Parathyroid adenoma (tissue), 2 donors: ENCODE measurements at regions not wholly inside any gene's neighbourhood (a gene's known extent, or its start where the extent isn't known, plus 50 kb on each side); places are given as distances from the start of the nearest gene placed in this dataset.

Experiments used
- H2AFZ ChIP-seq: fragments of 300-600 bp; sonication (generic); one replicate; pipeline ENCODE4 v1.7.0; 2017; ENCODE audit warnings: antibody characterized with exemption, mild to moderate bottlenecking
- H3K27ac ChIP-seq: fragments of 300-600 bp; sonication (generic); one replicate; pipeline ENCODE4 v1.7.0; 2017
- H3K27me3 ChIP-seq: fragments of 300-600 bp; sonication (generic); one replicate; pipeline ENCODE4 v1.7.0; 2017; ENCODE audit warnings: low read length; ENCODE audit not compliant: control insufficient read depth, insufficient read depth
- H3K36me3 ChIP-seq: fragments of 300-600 bp; sonication (generic); one replicate; pipeline ENCODE4 v1.7.0; 2017; ENCODE audit warnings: low read length; ENCODE audit not compliant: control insufficient read depth, insufficient read depth
- H3K4me1 ChIP-seq: fragments of 300-600 bp; sonication (generic); one replicate; pipeline ENCODE4 v1.7.0; 2017; ENCODE audit warnings: control low read depth
- H3K4me2 ChIP-seq: fragments of 300-600 bp; sonication (generic); one replicate; pipeline ENCODE4 v1.7.0; 2017; ENCODE audit warnings: low read length
- H3K4me3 ChIP-seq: fragments of 300-600 bp; sonication (generic); one replicate; pipeline ENCODE4 v1.7.0; 2017; ENCODE audit warnings: low read depth, low read length
- H3K79me2 ChIP-seq: fragments of 300-600 bp; sonication (generic); one replicate; pipeline ENCODE4 v1.7.0; 2017; ENCODE audit warnings: control low read depth
- H3K9ac ChIP-seq: fragments of 300-600 bp; sonication (generic); one replicate; pipeline ENCODE4 v1.7.0; 2017; ENCODE audit warnings: mild to moderate bottlenecking
- H3K9me3 ChIP-seq: fragments of 300-600 bp; sonication (generic); one replicate; pipeline ENCODE4 v1.7.0; 2017; ENCODE audit warnings: low read length; ENCODE audit not compliant: control insufficient read depth
- CTCF ChIP-seq: fragments of 300-600 bp; sonication (generic); IDR thresholded peaks from one replicate; pipeline ENCODE4 v1.7.0; 2017; ENCODE audit warnings: antibody characterized with exemption, mild to moderate bottlenecking
- donor health status: primary hyperparathyroidism.

DNA sequence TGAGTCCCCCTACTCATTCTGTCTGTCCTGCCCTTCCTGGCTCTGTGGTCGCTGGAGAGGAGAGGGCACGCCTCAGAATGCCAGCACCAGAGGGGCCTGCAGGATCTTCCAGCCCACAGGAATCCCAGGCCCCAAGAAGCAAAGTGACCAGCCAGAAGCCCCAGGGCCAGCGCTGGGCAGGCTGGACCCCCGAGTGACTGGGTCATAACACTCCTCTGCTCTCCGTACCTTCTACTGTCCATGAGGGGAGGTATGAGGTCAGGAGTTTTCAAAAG lies 102.6 kb upstream of the GPR26 start:
- Histone ChIP-seq H3K4me1 (no peaks in the 10 kb centered on the region), H3K27ac (no peak overlapping the region), H3K9me3 (no peaks in the 10 kb centered on the region), H2AFZ (no peak overlapping the region), H3K9ac (no peak overlapping the region), H3K27me3 (no peaks in the 10 kb centered on the region), H3K79me2 (no peaks in the 10 kb centered on the region), H3K4me2 (no peak overlapping the region), H3K36me3 (no peaks in the 10 kb centered on the region), H3K4me3 (no peak overlapping the region)
- no peak for TF ChIP-seq CTCF

DNA sequence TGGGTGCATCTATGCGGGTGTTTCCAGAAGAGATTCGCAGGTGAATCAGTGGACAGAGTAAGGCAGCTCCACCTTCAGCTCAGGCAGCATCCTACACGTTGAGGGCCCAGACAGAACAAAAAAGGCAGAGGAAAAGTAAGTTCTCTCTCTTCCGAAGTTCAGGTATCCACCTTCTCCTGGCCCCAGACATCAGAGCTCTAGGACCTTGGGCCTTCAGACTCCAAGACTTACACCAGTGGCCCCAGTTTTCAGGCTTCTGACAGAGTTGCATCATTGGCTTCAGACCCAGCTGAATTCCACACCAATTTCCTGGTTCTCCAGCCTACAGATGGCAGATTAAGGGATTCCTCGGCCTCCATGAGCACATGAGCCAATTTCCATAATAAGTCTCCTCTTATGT lies 102.2 kb upstream of the GPR26 start:
- Histone ChIP-seq H3K27me3 (no peaks in the 10 kb centered on the region), H3K27ac (no peak overlapping the region), H3K4me2 (no peak overlapping the region), H3K79me2 (no peaks in the 10 kb centered on the region), H3K36me3 (no peaks in the 10 kb centered on the region), H3K9ac (no peak overlapping the region), H2AFZ (no peak overlapping the region), H3K9me3 (no peaks in the 10 kb centered on the region), H3K4me1 (no peaks in the 10 kb centered on the region), H3K4me3 (no peak overlapping the region)
- TF ChIP-seq CTCF = no peak

DNA sequence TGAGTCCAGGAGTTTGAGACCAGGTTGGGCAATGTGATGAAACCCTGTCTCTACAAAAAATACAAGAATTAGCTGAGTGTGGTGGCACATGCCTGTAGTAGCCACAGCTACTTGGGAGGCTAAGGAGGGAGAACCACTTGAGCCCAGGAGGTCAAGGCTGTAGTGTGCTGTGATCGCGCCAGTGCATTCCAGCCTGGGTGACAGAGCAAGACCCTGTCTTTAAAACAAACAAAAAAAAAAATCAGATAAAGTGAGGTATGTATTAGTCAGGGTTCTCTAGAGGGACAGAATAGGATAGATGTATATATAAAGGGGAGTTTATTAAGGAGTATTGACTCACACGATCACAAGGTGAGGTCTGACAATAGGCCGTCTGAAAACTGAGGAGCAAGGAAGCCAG lies 101.5 kb upstream of the GPR26 start:
- Histone ChIP-seq H2AFZ (no peak overlapping the region), H3K4me3 (no peak overlapping the region), H3K36me3 (no peaks in the 10 kb centered on the region), H3K27ac (no peak overlapping the region), H3K27me3 (no peaks in the 10 kb centered on the region), H3K4me1 (no peaks in the 10 kb centered on the region), H3K4me2 (no peak overlapping the region), H3K9me3 (no peaks in the 10 kb centered on the region), H3K79me2 (no peaks in the 10 kb centered on the region), H3K9ac (no peak overlapping the region)
- TF ChIP-seq CTCF = no peak

DNA sequence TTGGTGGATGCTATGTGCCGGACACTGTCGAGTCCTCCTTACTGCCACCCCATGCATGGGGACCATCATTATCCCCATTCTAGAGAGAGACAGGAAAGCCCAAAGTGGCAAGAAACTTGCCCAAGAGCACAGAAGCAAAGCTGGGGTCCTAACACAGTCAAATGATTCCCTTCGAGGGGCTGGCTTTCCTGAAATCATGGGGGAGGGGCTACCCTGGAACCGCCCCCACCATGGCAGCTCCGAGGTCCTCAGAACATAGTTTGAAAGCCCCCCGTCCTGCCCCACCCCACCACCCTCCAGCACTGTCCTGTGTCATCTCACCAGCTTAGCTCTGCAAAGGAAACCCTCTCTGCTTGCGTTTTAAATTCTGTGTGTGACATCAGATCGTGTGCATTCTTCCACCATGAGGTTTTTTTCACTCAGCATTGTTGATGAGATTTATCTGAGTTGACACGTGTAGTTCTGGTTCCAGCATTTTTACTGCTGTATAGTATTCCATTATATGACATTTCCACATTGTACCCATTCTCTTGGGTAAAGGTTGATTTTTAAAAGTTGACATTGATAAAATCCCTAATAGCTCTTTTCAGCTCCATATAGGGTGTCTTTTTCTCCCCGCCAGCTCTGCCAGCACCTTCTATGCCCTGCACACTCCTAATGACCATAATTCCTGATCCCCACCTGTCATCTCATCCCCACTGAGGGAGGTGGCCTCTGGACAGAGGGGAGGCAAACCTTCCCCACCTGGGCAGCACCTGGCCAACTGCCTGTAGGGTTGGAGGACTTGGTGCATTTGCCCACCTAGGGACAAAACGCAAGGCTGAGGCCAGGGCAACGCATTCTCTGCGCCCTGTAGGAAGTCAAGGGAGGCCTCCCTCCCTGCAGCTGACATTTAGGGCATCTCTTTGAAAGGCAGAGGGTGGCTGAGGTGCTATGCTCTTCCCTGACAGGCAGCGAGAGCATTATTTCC lies 100.2 kb upstream of the GPR26 start:
- Histone ChIP-seq H3K9ac (no peak overlapping the region), H3K79me2 (no peaks in the 10 kb centered on the region), H3K4me1 (no peaks in the 10 kb centered on the region), H2AFZ (no peak overlapping the region), H3K4me3 (no peak overlapping the region), H3K4me2 (no peak overlapping the region), H3K36me3 (no peaks in the 10 kb centered on the region), H3K9me3 (no peaks in the 10 kb centered on the region), H3K27ac (no peak overlapping the region), H3K27me3 (no peaks in the 10 kb centered on the region)
- no peak for TF ChIP-seq CTCF
